Activated T-cell treated with anti-CD3 and anti-CD28 coated beads for 1 hour (primary cell): ENCODE measurements at regions not wholly inside any gene's neighbourhood (a gene's known extent, or its start where the extent isn't known, plus 50 kb on each side); places are given as distances from the start of the nearest gene placed in this dataset.
A peak's percentile ranks its signal among the peaks of the same experiment; 100 is the strongest.

Experiments
- DNase-seq: peaks from one replicate; pipeline ENCODE4 v3.0.0-alpha.2; 2020; ENCODE audit warnings: low read depth

- no peak for DNase-seq
These were observed 377.4 kb upstream of the ACVR2A start for GRCh38 chr2:147467441-147467840.

GRCh38 chr2:147464737-147465357, 380.0 kb upstream of the ACVR2A start:
- DNase-seq: no peak

- no peak for DNase-seq
These were observed 380.8 kb upstream of the ACVR2A start for GRCh38 chr2:147463881-147464520.

- DNase-seq: no peak
These were observed 384.7 kb upstream of the ACVR2A start for GRCh38 chr2:147460155-147460554.

- no peak for DNase-seq
These were observed 388.1 kb upstream of the ACVR2A start for GRCh38 chr2:147456779-147457178.

- no peak for DNase-seq
These were observed 392.8 kb upstream of the ACVR2A start for GRCh38 chr2:147451902-147452515.

- DNase-seq: no peak
These were observed 393.9 kb upstream of the ACVR2A start for GRCh38 chr2:147450661-147451510.

GRCh38 chr2:147449323-147449991, 395.4 kb upstream of the ACVR2A start:
- DNase-seq: peak; percentile 6

- DNase-seq: no peak
These were observed 402.0 kb upstream of the ACVR2A start for GRCh38 chr2:147442816-147443215.

GRCh38 chr2:147441182-147441581, 403.6 kb upstream of the ACVR2A start:
- no peak for DNase-seq

GRCh38 chr2:147440734-147441133, 404.1 kb upstream of the ACVR2A start:
- DNase-seq: no peak

GRCh38 chr2:147439986-147440385, 404.8 kb upstream of the ACVR2A start:
- DNase-seq: no peak

- DNase-seq: no peak
These were observed 405.9 kb upstream of the ACVR2A start for GRCh38 chr2:147438882-147439281.

GRCh38 chr2:147433822-147434221, 411.0 kb upstream of the ACVR2A start:
- no peak for DNase-seq

- no peak for DNase-seq
These were observed 414.4 kb upstream of the ACVR2A start for GRCh38 chr2:147430408-147430807.

- DNase-seq: no peak
These were observed 416.6 kb upstream of the ACVR2A start for GRCh38 chr2:147428120-147428747.

GRCh38 chr2:147425437-147426029, 419.3 kb upstream of the ACVR2A start:
- DNase-seq: no peak

- DNase-seq: no peak
These were observed 420.1 kb upstream of the ACVR2A start for GRCh38 chr2:147424766-147425165.

GRCh38 chr2:147420947-147421675, 423.7 kb upstream of the ACVR2A start:
- DNase-seq: no peak

- DNase-seq: no peak
These were observed 424.3 kb upstream of the ACVR2A start for GRCh38 chr2:147420517-147420916.

GRCh38 chr2:147416099-147416498, 428.7 kb upstream of the ACVR2A start:
- no peak for DNase-seq
